Upper lobe of left lung (tissue), 6 donors: ENCODE measurements at regions not wholly inside any gene's neighbourhood (a gene's known extent, or its start where the extent isn't known, plus 50 kb on each side); places are given as distances from the start of the nearest gene placed in this dataset.
"Not testable (repeated sequence)": the region's sequence is repeated elsewhere in the genome, so short reads cannot be mapped to it uniquely, and the experiment has no call there.

ENCODE experiments used
- ATAC-seq, 2 donors: fragments of 200-7000 bp; cut with Tn5 transposase; one replicate each; pipeline ENCODE4 v1.9.1; 2022; ENCODE audit warnings: mild to moderate bottlenecking in 2 of 2, moderate library complexity in 2 of 2; ENCODE audit not compliant: low FRiP score in 2 of 2
- DNase-seq, 2 donors: peaks; one replicate each; pipeline ENCODE4 v3.0.0-alpha.2; 2019 to 2020
- H3K27ac ChIP-seq, 4 donors: fragments of 200-600 bp; sonication (generic); one replicate each; pipeline ENCODE4 v1.5.1; 2016 to 2019
- H3K27me3 ChIP-seq, 4 donors: fragments of 200-600 bp; sonication (generic); one replicate each; pipeline ENCODE4 v1.5.1; 2017 to 2019
- H3K36me3 ChIP-seq, 4 donors: fragments of 200-600 bp; sonication (generic); one replicate each; pipeline ENCODE4 v1.5.1; 2016 to 2019
- H3K4me1 ChIP-seq, 4 donors: fragments of 200-600 bp; sonication (generic); one replicate each; pipeline ENCODE4 v1.5.1; 2018 to 2019
- H3K4me3 ChIP-seq, 4 donors: fragments of 200-600 bp; sonication (generic); one replicate each; pipeline ENCODE4 v1.5.1; 2017 to 2019; ENCODE audit warnings: mild to moderate bottlenecking in 2 of 4, moderate library complexity in 1 of 4
- H3K9me3 ChIP-seq, 4 donors: fragments of 200-600 bp; sonication (generic); one replicate each; pipeline ENCODE4 v1.5.1; 2018 to 2019
- CTCF ChIP-seq, 6 experiments: fragments of 450-650 bp in 4 of 6; fragments of 200-600 bp in 2 of 6; sonication (generic) in 2 of 6; IDR thresholded peaks; one replicate each; pipeline ENCODE4 v1.5.1; 2016 to 2019; ENCODE audit warnings: antibody characterized with exemption in 6 of 6
- EP300 ChIP-seq, 4 donors: sonication (generic); formaldehyde crosslinking; IDR thresholded peaks; one replicate each; pipeline ENCODE4 v1.5.1; 2017; ENCODE audit warnings: antibody characterized with exemption in 4 of 4, control low read depth in 2 of 4
- POLR2A ChIP-seq, 4 donors: fragments of 450-650 bp; IDR thresholded peaks; one replicate each; pipeline ENCODE4 v1.5.1; 2016 to 2017; ENCODE audit warnings: antibody characterized with exemption in 4 of 4, mild to moderate bottlenecking in 2 of 4
- POLR2AphosphoS5 ChIP-seq, 2 donors: sonication (generic); formaldehyde crosslinking; IDR thresholded peaks; one replicate each; pipeline ENCODE4 v1.5.1; 2017; ENCODE audit warnings: antibody characterized with exemption in 2 of 2
- WGBS, 2 donors: methylation state at CpG; one replicate each; pipeline ENCODE4 v1.1.5; 2017 to 2018; 5-methylcytosine and 5-hydroxymethylcytosine counted together
- donor health status: DM: no; HTN: no; CAD: no; lungs with moderate emphysema.
- donor health status: DM: no; HTN: yes; CAD: no; lungs with severe emphysema.

- Histone ChIP-seq H3K27ac (no peak overlapping the region), H3K4me1 (no peaks in the 10 kb centered on the region), H3K4me3 (no peak overlapping the region), H3K9me3 (no peaks in the 10 kb centered on the region), H3K36me3 (no peaks in the 10 kb centered on the region), H3K27me3 (no peaks in the 10 kb centered on the region)
- no peak for TF ChIP-seq POLR2AphosphoS5 (IDR thresholded peaks at IDR 0.05)
- no peak for TF ChIP-seq POLR2A (IDR thresholded peaks at IDR 0.05)
- no peak for TF ChIP-seq EP300 (IDR thresholded peaks at IDR 0.05)
- TF ChIP-seq CTCF (IDR thresholded peaks at IDR 0.05), result no peak
- ATAC-seq (no peak), DNase-seq (no peak)
- 72 to 82% methylated on average over 4 of the region's 4 CpGs for WGBS, 2 donors
These were observed 408.6 kb upstream of the PRKCQ start for GRCh38 chr10:6988654-6989053.

- 81% methylated on average over 6 to 8 of the region's 8 CpGs for WGBS, 2 donors
- ATAC-seq (no peak), DNase-seq (no peak)
These were observed 407.5 kb upstream of the PRKCQ start for GRCh38 chr10:6987536-6987945.

GRCh38 chr10:6986927-6987326 lies 406.9 kb upstream of the PRKCQ start:
- Histone ChIP-seq H3K9me3 (no peaks in the 10 kb centered on the region), H3K27me3 (no peaks in the 10 kb centered on the region), H3K4me1 (no peaks in the 10 kb centered on the region), H3K4me3 (no peak overlapping the region), H3K27ac (no peak overlapping the region), H3K36me3 (no peaks in the 10 kb centered on the region)
- WGBS, 2 donors, result 81 to 90% methylated on average over 10 of the region's 10 CpGs
- no peak for ATAC-seq
- DNase-seq, result no peak
- no peak for TF ChIP-seq POLR2AphosphoS5 (IDR thresholded peaks at IDR 0.05)
- TF ChIP-seq CTCF (IDR thresholded peaks at IDR 0.05), result no peak
- no peak for TF ChIP-seq POLR2A (IDR thresholded peaks at IDR 0.05)
- no peak for TF ChIP-seq EP300 (IDR thresholded peaks at IDR 0.05)

More at GRCh38 chr10:6987536-6987945, 407.5 kb upstream of the PRKCQ start:
- no peak overlapping the region for H3K27ac ChIP-seq
- no peak for TF ChIP-seq POLR2A (IDR thresholded peaks at IDR 0.05)
- TF ChIP-seq POLR2AphosphoS5 (IDR thresholded peaks at IDR 0.05), result no peak
- TF ChIP-seq EP300 (IDR thresholded peaks at IDR 0.05), result no peak
- no peak for TF ChIP-seq CTCF (IDR thresholded peaks at IDR 0.05)
- no peaks in the 10 kb centered on the region for H3K27me3 ChIP-seq
- H3K36me3 ChIP-seq, result no peaks in the 10 kb centered on the region
- no peaks in the 10 kb centered on the region for H3K4me1 ChIP-seq
- no peak overlapping the region for H3K4me3 ChIP-seq
- no peaks in the 10 kb centered on the region for H3K9me3 ChIP-seq

- no peak for ATAC-seq
- no peak overlapping the region for H3K4me3 ChIP-seq
- TF ChIP-seq CTCF (IDR thresholded peaks at IDR 0.05) (no peak), EP300 (IDR thresholded peaks at IDR 0.05) (no peak)
These were observed 405.6 kb upstream of the PRKCQ start for GRCh38 chr10:6985644-6986043.

GRCh38 chr10:6984971-6985370 lies 404.9 kb upstream of the PRKCQ start:
- WGBS, 2 donors, result 92 to 99% methylated on average over 2 of the region's 2 CpGs
- ATAC-seq, result no peak
- Histone ChIP-seq H3K27me3 (no peaks in the 10 kb centered on the region), H3K4me3 (no peak overlapping the region), H3K9me3 (no peaks in the 10 kb centered on the region), H3K4me1 (no peaks in the 10 kb centered on the region), H3K36me3 (no peaks in the 10 kb centered on the region), H3K27ac (no peak overlapping the region)
- TF ChIP-seq POLR2A (IDR thresholded peaks at IDR 0.05) (no peak), POLR2AphosphoS5 (IDR thresholded peaks at IDR 0.05) (no peak), CTCF (IDR thresholded peaks at IDR 0.05) (no peak)
- DNase-seq, result no peak

More at GRCh38 chr10:6985644-6986043, 405.6 kb upstream of the PRKCQ start:
- H3K9me3 ChIP-seq, result no peaks in the 10 kb centered on the region
- WGBS, 2 donors, result 74 to 75% methylated on average over 9 of the region's 9 CpGs
- H3K27me3 ChIP-seq, result no peaks in the 10 kb centered on the region
- peak in 1 of 2 donors; percentile 11 for DNase-seq
- no peak overlapping the region for H3K27ac ChIP-seq
- no peaks in the 10 kb centered on the region for H3K36me3 ChIP-seq
- H3K4me1 ChIP-seq, result no peaks in the 10 kb centered on the region

- not testable (repeated sequence) for H3K9me3 ChIP-seq, ATAC-seq
These were observed 403.9 kb upstream of the PRKCQ start for GRCh38 chr10:6984016-6984415.

More at GRCh38 chr10:6984016-6984415, 403.9 kb upstream of the PRKCQ start:
- not testable (repeated sequence) for DNase-seq, H3K4me3 ChIP-seq, H3K27me3 ChIP-seq, H3K36me3 ChIP-seq, H3K4me1 ChIP-seq, H3K27ac ChIP-seq
- WGBS, 2 donors, result 95% methylated on average over 4 to 5 of the region's 5 CpGs
